ENCODE measurements at regions not wholly inside any gene's neighbourhood (a gene's known extent, or its start where the extent isn't known, plus 50 kb on each side); places are given as distances from the start of the nearest gene placed in this dataset.
"Not testable (repeated sequence)": the region's sequence is repeated elsewhere in the genome, so short reads cannot be mapped to it uniquely, and the experiment has no call there.

- no peak for DNase-seq (ENCODE audit: low spot score)
Observed at GRCh38 chr1:238752327-238752726, 634.0 kb upstream of the CHRM3 start.

- DNase-seq (ENCODE audit: low spot score): no peak
Observed at GRCh38 chr1:238745069-238745468, 641.3 kb upstream of the CHRM3 start.

DNA sequence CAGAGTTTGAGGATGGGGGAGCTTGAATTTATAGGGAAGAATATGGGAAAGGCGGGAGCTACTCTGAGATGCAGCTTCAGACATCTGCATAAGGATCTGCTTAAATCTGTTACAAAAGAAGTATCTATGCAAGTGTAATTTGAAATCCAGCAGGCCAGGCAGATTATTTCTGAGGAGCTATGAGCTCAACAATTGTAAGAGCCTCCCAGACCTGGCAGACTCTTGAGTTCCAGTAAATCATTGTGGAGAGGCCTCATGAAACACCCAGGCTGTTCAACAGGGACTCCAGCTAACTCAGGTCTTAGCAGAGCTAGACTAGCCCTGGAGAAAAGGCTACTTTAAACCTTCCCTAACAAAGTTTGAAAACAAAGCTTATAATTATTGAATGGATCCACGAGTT lies 647.5 kb upstream of the CHRM3 start:
- no peak for DNase-seq (ENCODE audit: low spot score)

- DNase-seq (ENCODE audit: low spot score): no peak
Observed at GRCh38 chr1:238727670-238728069, 658.7 kb upstream of the CHRM3 start.

DNA sequence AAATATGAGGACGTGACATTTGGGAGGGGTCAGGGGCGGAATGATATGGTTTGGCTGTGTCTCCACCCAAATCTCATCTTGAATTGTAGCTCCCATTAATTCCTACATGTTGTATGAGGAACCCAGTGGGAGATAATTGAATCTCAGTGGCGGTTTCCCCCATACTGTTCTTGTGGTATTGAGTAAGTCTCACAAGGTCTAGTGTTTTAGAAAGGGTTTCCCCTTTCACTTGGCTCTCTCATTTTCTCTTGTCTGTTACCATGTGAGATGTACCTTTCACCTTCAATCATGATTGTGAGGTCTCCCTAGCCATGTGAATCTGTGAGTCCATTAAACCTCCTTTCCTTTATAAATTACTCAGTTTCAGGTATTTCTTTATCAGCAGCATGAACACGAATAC lies 663.6 kb upstream of the CHRM3 start:
- DNase-seq (ENCODE audit: low spot score): no peak

DNA sequence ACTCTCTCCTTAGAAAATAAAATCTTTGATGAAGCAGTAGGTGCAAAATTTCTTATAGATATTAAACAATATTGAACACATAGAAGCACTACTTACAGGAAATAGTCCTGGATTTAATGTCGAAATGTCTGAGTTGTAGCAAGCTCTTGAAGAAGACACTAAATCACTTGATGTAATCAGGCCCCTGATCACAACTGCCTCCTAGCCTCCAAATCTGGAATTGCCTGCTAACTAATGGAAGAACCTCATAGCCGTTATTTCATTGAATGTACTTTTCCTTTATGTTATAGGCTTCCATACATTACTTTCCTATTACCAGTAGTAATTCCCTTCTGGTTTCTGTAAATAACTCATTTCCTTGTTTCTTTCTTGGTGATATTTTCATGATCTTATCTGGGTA lies 675.7 kb upstream of the CHRM3 start:
- peak; percentile 1 for DNase-seq (ENCODE audit: low spot score)

- no peak for DNase-seq (ENCODE audit: low spot score)
Observed at GRCh38 chr1:238701024-238701423, 685.3 kb upstream of the CHRM3 start.

GRCh38 chr1:238690415-238690814 lies 696.0 kb upstream of the CHRM3 start:
- no peak for DNase-seq (ENCODE audit: low spot score)

DNA sequence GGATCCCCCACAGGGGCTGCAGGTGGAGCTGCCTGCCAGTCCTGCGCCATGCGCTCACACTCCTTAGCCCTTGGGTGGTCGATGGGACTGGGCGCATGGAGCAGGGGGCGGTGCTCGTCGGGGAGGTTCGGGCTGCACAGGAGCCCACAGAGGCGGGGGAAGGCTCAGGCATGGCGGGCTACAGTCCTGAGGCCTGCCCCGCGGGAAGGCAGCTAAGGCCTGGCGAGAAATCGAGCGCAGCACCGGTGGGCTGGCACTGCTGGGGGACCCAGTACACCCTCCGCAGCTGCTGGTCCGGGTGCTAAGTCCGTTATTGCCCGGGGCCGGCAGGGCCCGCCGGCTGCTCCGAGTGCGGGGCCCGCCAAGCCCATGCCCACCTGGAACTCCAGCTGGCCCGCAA lies 701.8 kb upstream of the CHRM3 start:
- DNase-seq (ENCODE audit: low spot score): not testable (repeated sequence)

DNA sequence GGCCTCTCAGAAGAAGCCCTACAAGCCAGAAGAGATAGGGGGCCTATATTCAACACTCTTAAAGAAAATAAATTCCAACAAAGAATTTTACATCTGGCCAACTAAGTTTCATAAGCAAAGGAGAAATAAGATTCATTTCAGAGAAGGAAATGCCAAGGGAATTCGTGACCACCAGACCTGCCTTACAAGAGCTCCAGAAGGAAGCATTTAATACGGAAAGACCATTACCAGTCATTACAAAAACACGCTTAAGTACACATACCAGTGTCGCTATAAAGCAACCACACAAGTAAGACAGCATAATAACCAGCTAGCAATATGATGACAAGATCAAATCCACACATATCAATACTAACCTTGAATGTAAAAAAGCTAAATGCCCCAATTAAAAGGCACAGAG lies 704.9 kb upstream of the CHRM3 start:
- DNase-seq (ENCODE audit: low spot score): no peak

GRCh38 chr1:238681021-238681420 lies 705.3 kb upstream of the CHRM3 start:
- no peak for DNase-seq (ENCODE audit: low spot score)

- no peak for DNase-seq (ENCODE audit: low spot score)
Observed at GRCh38 chr1:238677567-238677966, 708.8 kb upstream of the CHRM3 start.

- no peak for DNase-seq (ENCODE audit: low spot score)
Observed at GRCh38 chr1:238675221-238675620, 711.1 kb upstream of the CHRM3 start.

GRCh38 chr1:238674316-238674715 lies 712.1 kb upstream of the CHRM3 start:
- no peak for DNase-seq (ENCODE audit: low spot score)

DNA sequence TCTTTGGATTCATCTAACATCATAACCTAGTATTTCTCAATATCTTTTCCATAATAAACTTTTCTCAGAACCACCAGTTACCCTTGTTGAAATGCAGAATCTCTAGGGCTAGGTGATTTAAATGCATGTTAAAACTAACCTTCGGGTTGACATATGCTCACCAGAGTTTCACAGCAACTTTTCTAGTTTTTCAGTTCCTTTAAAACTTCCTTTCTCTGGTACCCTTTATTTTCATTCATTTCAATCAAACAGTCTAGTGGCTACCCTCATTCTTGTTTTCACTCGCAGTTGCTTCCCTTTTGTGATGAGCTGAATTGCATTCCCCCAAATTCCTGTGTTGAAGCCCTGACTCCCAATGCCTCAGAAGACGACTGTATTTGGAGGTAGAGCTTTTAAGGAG lies 712.8 kb upstream of the CHRM3 start:
- DNase-seq (ENCODE audit: low spot score): no peak

GRCh38 chr1:238672806-238673205 lies 713.6 kb upstream of the CHRM3 start:
- no peak for DNase-seq (ENCODE audit: low spot score)

DNA sequence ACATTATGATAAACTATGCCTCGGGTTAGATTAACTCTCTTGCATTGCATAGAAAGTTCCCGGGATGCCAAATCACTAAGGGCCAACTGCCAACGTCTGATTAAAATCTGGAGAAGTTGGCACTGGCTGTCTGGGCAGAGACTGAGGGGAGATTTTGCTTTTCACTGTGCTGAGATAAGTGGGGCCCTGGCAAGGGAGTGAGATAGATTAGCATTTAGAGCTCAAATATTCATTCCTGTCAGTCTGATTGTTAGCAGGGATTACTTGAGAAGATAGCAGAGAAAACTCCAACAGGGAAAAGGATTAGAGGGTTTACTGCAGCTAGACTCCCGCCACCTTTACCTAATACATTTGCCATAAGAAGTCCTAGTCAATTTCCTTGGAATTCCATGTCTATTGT lies 714.1 kb upstream of the CHRM3 start:
- DNase-seq (ENCODE audit: low spot score): peak; percentile 26

DNA sequence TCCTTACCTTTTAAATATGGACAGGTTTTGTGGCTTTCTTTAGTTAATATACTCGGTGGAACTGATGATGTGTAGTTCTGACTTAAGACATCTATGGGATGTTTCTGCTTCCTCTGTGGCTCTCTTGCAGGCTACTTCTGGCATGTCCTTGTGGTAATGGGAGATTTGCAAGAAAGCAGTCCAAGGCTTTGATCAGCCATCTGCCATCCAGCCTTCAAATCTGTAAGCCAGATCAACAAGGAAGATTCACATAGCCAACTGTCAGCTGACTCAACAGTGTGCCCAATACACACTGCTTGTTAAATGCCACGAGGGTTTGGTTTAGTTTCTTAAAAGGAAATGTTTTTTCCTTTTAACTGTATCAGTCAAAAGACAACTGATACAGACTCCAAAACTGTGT lies 722.2 kb upstream of the CHRM3 start:
- DNase-seq (ENCODE audit: low spot score): no peak

DNA sequence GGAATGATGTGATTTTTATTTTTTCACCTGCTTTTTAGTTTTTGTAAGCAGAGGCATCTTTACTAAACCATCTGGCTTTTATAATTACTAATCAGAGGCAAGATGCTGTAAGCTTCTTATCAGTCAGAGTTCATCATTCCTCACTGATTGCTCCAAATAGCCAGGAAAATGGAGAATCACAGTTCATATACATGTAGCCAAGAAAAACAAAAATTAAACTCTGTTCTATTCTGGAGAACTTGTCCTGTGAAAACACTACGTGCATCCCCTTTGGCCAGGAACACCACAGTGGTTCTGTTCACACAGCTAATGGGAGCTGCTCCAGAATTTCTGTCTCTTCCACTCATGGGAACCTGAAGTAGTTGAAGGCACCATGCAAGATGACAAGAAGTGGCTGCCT lies 725.5 kb upstream of the CHRM3 start:
- no peak for DNase-seq (ENCODE audit: low spot score)

GRCh38 chr1:238658763-238659162 lies 727.6 kb upstream of the CHRM3 start:
- DNase-seq (ENCODE audit: low spot score): no peak

DNA sequence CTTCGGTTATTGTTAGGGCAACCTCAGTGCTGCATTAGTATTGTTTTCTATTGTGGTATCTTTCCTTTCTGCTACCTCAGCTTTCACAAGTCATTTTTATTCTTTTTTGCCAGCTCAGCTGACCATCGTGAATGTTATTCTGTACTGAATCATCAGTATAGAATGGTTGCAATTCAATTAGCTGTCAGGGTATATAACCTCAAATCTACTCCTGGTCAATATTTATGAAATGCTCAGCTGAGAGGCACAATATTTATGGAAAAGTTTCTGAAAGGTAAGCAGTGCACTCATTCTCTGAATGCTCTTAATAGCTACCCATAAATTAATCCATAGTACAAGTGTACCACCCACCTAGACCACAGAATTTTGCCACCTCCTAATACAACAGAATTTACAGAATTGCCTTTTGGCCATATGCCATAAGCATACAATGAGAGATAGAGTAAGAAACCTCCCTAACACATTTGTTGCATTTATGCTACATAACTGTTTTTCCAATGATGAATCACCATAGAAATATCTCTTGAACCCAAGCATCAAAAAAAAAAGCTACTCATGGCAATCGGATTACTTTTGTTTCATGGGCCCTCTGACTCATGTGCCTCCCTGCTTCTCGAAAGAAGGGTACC lies 732.6 kb upstream of the CHRM3 start:
- DNase-seq (ENCODE audit: low spot score): no peak

GRCh38 chr1:238652346-238652968 lies 733.9 kb upstream of the CHRM3 start:
- DNase-seq (ENCODE audit: low spot score): no peak

DNA sequence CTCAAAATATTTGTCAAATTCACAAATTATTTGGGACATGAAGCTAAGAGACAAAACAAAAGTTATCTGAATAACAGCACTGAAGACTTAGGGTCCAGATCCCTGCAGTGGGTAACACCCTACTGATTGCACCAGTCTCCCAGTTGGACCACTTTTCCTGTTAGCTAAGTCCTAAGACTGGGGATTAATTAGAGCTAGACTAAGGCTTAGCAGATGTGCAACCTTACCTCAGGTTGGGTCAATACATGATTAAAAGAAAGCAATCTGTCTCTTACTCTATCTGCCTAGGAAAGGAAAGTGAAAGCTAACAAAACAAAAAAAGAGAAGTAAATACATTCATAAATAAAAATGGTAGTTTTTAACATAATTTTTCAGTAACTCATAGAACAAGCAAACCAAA lies 737.2 kb upstream of the CHRM3 start:
- no peak for DNase-seq (ENCODE audit: low spot score)

GRCh38 chr1:238648751-238649150 lies 737.6 kb upstream of the CHRM3 start:
- DNase-seq (ENCODE audit: low spot score): no peak
